ENCODE measurements at regions not wholly inside any gene's neighbourhood (a gene's known extent, or its start where the extent isn't known, plus 50 kb on each side); places are given as distances from the start of the nearest gene placed in this dataset.

- TF ChIP-seq JUNB (IDR thresholded peaks at IDR 0.05; ENCODE audit: unreplicated experiment) = no peak
- no peak for TF ChIP-seq STAT1 (IDR thresholded peaks at IDR 0.05; ENCODE audit: unreplicated experiment)
- TF ChIP-seq ZNF331 (CRISPR knock-in tag; IDR thresholded peaks at IDR 0.05; ENCODE audit: low read depth) = no peak
- TF ChIP-seq ZNF114 (CRISPR knock-in tag; IDR thresholded peaks at IDR 0.05) = no peak
- TF ChIP-seq CREB1 (CRISPR knock-in tag; IDR thresholded peaks at IDR 0.05; ENCODE audit: low read depth) = no peak
- no peak for TF ChIP-seq POLR2AphosphoS5 (IDR thresholded peaks at IDR 0.05; ENCODE audit: low read depth)
- TF ChIP-seq, protein P1, sequence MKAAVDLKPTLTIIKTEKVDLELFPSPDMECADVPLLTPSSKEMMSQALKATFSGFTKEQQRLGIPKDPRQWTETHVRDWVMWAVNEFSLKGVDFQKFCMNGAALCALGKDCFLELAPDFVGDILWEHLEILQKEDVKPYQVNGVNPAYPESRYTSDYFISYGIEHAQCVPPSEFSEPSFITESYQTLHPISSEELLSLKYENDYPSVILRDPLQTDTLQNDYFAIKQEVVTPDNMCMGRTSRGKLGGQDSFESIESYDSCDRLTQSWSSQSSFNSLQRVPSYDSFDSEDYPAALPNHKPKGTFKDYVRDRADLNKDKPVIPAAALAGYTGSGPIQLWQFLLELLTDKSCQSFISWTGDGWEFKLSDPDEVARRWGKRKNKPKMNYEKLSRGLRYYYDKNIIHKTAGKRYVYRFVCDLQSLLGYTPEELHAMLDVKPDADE (IDR thresholded peaks at IDR 0.05) = no peak
- TF ChIP-seq EZH2 (IDR thresholded peaks at IDR 0.05; ENCODE audit: low read depth, unreplicated experiment) = no peak
- TF ChIP-seq, protein P2, sequence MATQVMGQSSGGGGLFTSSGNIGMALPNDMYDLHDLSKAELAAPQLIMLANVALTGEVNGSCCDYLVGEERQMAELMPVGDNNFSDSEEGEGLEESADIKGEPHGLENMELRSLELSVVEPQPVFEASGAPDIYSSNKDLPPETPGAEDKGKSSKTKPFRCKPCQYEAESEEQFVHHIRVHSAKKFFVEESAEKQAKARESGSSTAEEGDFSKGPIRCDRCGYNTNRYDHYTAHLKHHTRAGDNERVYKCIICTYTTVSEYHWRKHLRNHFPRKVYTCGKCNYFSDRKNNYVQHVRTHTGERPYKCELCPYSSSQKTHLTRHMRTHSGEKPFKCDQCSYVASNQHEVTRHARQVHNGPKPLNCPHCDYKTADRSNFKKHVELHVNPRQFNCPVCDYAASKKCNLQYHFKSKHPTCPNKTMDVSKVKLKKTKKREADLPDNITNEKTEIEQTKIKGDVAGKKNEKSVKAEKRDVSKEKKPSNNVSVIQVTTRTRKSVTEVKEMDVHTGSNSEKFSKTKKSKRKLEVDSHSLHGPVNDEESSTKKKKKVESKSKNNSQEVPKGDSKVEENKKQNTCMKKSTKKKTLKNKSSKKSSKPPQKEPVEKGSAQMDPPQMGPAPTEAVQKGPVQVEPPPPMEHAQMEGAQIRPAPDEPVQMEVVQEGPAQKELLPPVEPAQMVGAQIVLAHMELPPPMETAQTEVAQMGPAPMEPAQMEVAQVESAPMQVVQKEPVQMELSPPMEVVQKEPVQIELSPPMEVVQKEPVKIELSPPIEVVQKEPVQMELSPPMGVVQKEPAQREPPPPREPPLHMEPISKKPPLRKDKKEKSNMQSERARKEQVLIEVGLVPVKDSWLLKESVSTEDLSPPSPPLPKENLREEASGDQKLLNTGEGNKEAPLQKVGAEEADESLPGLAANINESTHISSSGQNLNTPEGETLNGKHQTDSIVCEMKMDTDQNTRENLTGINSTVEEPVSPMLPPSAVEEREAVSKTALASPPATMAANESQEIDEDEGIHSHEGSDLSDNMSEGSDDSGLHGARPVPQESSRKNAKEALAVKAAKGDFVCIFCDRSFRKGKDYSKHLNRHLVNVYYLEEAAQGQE (IDR thresholded peaks at IDR 0.05; ENCODE audit: unreplicated experiment) = no peak
- H3K4me3 ChIP-seq = no peak overlapping the region
- H3K36me3 Mint-ChIP-seq (ENCODE audit: low read depth) = no peaks in the 10 kb centered on the region
- H3K27ac ChIP-seq (ENCODE audit: low read depth) = no peak overlapping the region
- H3F3A ChIP-seq (replicated peaks; ENCODE audit: low read depth) = no peaks in the 10 kb centered on the region
- peaks cover 12% of the 10 kb centered on the region; the same call in 1 of the 2 replicates for H3K4me1 ChIP-seq (ENCODE audit: insufficient read depth)
- peaks cover 13% of the 10 kb centered on the region for H3K4me1 Mint-ChIP-seq
- no peaks in the 10 kb centered on the region for H3K27me3 Mint-ChIP-seq (ENCODE audit: insufficient read depth, low read depth, poor library complexity)
- H2AFZ ChIP-seq = 0 out of 2 replicates have a peak overlapping the region, but pooled peaks have one; percentile 67
- no peaks in the 10 kb centered on the region; the same call in 1 of the 2 replicates for H3K9me2 ChIP-seq (ENCODE audit: insufficient read depth)
- H3K79me2 ChIP-seq (replicated peaks; ENCODE audit: insufficient read depth) = no peaks in the 10 kb centered on the region
- no peaks in the 10 kb centered on the region for H3K27me3 ChIP-seq (ENCODE audit: insufficient read depth)
- no peaks in the 10 kb centered on the region for H4K20me1 ChIP-seq (replicated peaks; ENCODE audit: insufficient read depth)
- no peaks in the 10 kb centered on the region for H3K9me3 Mint-ChIP-seq
- H3K4me2 ChIP-seq = no peak overlapping the region
- DNase-seq (ENCODE audit: low spot score) (peak; percentile 41), ATAC-seq (peak; percentile 57)
- H3K4me3 Mint-ChIP-seq = no peak overlapping the region
- H3K27ac Mint-ChIP-seq = no peak overlapping the region
- no peaks in the 10 kb centered on the region for H3K36me3 ChIP-seq (ENCODE audit: insufficient read depth)
These were observed 117.3 kb upstream of the UBE3A start for GRCh38 chr15:25556136-25556535.

DNA sequence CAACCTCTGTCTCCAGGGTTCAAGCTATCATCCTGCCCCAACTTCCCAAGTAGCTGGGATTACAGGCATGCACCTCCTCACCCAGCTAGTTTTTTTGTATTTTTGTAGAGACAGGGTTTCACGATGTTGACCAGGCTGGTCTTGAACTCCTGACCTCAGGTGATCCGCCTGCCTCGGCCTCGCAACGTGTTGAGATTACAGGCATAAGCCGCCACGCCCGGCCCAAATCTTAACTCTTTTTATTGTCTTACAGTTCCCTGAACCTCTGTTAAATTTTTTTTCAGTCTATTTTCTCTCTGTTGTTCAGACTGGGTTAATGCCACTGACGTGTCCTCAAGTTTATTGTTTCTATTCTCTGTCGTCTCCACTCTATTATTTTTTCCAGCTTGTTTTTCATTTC, 115.8 kb upstream of the UBE3A start:
- Mint-ChIP-seq H3K4me1 (peaks cover 13% of the 10 kb centered on the region), H3K4me3 (no peak overlapping the region), H3K36me3 (ENCODE audit: low read depth) (no peaks in the 10 kb centered on the region), H3K27me3 (ENCODE audit: insufficient read depth, low read depth, poor library complexity) (no peaks in the 10 kb centered on the region), H3K27ac (no peak overlapping the region), H3K9me3 (no peaks in the 10 kb centered on the region)
- DNase-seq (ENCODE audit: low spot score) (no peak), ATAC-seq (no peak)
- Histone ChIP-seq H3K4me1 (ENCODE audit: insufficient read depth) (peaks cover 12% of the 10 kb centered on the region; the same call in 1 of the 2 replicates), H3K4me2 (no peak overlapping the region), H3K4me3 (no peak overlapping the region), H3F3A (replicated peaks; ENCODE audit: low read depth) (no peaks in the 10 kb centered on the region), H2AFZ (no peak overlapping the region), H3K27me3 (ENCODE audit: insufficient read depth) (no peaks in the 10 kb centered on the region), H3K79me2 (replicated peaks; ENCODE audit: insufficient read depth) (no peaks in the 10 kb centered on the region), H3K9me2 (ENCODE audit: insufficient read depth) (no peaks in the 10 kb centered on the region; the same call in 1 of the 2 replicates), H3K36me3 (ENCODE audit: insufficient read depth) (no peaks in the 10 kb centered on the region), H4K20me1 (replicated peaks; ENCODE audit: insufficient read depth) (no peaks in the 10 kb centered on the region), H3K27ac (ENCODE audit: low read depth) (no peak overlapping the region)
- no peak for TF ChIP-seq CREB1 (CRISPR knock-in tag; IDR thresholded peaks at IDR 0.05; ENCODE audit: low read depth)
- TF ChIP-seq ZNF462 (CRISPR knock-in tag; IDR thresholded peaks at IDR 0.05) = no peak
- TF ChIP-seq EZH2phosphoT487 (IDR thresholded peaks at IDR 0.05; ENCODE audit: unreplicated experiment) = no peak
- no peak for TF ChIP-seq NANOG (IDR thresholded peaks at IDR 0.05; ENCODE audit: borderline replicate concordance)
- TF ChIP-seq POLR2AphosphoS5 (IDR thresholded peaks at IDR 0.05; ENCODE audit: low read depth) = no peak
- TF ChIP-seq ZNF331 (CRISPR knock-in tag; IDR thresholded peaks at IDR 0.05; ENCODE audit: low read depth) = no peak
- no peak for TF ChIP-seq STAT1 (IDR thresholded peaks at IDR 0.05; ENCODE audit: unreplicated experiment)
- no peak for TF ChIP-seq EZH2 (IDR thresholded peaks at IDR 0.05; ENCODE audit: low read depth, unreplicated experiment)

Measured in GM23338 (cell line).